HG02840 (cell line): ENCODE measurements at regions not wholly inside any gene's neighbourhood (a gene's known extent, or its start where the extent isn't known, plus 50 kb on each side); places are given as distances from the start of the nearest gene placed in this dataset.

ENCODE experiments used
- ATAC-seq: cut with Tn5 transposase; IDR thresholded peaks from one replicate; pipeline ENCODE4 v1.9.1; 2021; ENCODE audit warnings: mild to moderate bottlenecking, moderate library complexity, moderate number of reproducible peaks; ENCODE audit not compliant: unreplicated experiment, low FRiP score

DNA sequence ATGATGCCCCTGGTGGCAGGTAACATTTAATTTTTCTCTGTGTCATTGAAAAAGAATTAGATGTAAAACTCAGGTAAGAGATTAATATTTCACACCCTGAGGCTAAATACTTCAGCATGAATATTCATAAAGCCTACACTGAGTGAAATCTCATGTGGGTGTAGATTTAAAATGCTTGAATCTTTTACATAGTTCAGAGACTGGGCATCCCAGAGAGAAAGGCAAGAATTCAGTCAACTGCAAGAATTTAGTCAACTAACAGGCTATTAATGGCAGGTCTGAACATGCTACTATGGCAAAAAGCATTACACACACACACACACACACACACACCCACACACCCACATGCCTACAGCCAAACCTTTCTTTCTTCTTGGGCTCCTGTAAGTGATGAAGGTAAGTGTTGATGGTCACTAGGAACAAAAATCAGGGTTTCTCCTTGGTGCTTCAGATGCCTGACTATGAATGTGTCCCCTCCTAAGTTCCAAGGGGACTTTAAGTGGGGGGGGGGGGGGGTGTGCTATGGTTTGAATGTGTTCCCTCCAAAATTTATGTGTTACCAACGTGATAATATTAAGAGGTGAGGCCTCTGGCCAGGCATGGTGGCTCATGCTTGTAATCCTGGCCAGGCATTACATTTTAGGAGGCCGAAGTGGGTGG lies 63.7 kb upstream of the PSMD7 start:
- ATAC-seq, result no peak

GRCh38 chr16:74230126-74230525 lies 66.5 kb upstream of the PSMD7 start:
- ATAC-seq, result no peak

- ATAC-seq, result no peak
Observed at GRCh38 chr16:74226338-74226954, 70.2 kb upstream of the PSMD7 start.

- no peak for ATAC-seq
Observed at GRCh38 chr16:74224828-74225612, 71.6 kb upstream of the PSMD7 start.

GRCh38 chr16:74221828-74222227 lies 74.8 kb upstream of the PSMD7 start:
- ATAC-seq, result no peak

GRCh38 chr16:74219706-74220105 lies 76.9 kb upstream of the PSMD7 start:
- no peak for ATAC-seq

- ATAC-seq, result no peak
Observed at GRCh38 chr16:74218871-74219270, 77.7 kb upstream of the PSMD7 start.

- no peak for ATAC-seq
Observed at GRCh38 chr16:74216319-74216718, 80.3 kb upstream of the PSMD7 start.

- ATAC-seq, result no peak
Observed at GRCh38 chr16:74215249-74215648, 81.4 kb upstream of the PSMD7 start.

GRCh38 chr16:74213372-74213771 lies 83.2 kb upstream of the PSMD7 start:
- ATAC-seq, result no peak

GRCh38 chr16:74210245-74210644 lies 86.4 kb upstream of the PSMD7 start:
- no peak for ATAC-seq

DNA sequence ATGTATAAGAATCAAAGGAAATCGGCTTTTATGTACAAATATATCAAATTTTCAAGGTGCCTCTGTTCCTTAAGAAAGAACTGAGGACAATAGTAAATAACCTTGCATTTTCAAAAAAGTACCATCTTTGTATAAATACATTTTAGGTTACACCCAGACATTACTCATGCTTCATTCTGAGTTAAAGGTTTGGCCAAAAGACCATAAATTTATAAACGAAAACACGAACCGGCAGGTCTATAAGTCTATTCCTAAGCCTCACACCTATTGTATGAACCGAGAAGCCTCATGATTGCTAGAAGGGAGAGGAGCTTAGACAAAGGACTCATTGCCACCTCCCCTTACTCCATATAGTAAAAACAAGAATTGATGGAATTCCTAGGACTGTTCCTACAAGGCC lies 94.6 kb upstream of the PSMD7 start:
- ATAC-seq, result no peak

GRCh38 chr16:74201576-74201975 lies 95.0 kb upstream of the PSMD7 start:
- ATAC-seq, result no peak

DNA sequence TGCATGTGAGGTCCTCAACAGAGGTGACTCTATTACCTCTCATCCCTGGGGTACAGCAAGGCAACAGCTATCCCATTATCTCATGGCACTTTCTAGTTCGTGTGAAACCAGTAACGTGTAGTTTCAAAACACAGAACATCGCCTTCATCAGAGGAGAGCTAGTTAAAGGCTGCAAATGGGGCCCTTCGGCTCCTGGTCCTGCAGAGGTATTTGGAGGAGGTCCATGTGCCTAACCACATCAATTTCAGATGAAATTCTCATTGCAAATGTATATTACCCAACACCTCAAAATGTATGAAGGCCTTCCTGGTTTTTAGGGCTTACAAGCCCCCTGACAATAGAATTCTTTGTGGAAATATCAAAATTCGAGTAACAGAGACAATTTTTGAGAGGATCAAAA lies 95.7 kb upstream of the PSMD7 start:
- no peak for ATAC-seq

DNA sequence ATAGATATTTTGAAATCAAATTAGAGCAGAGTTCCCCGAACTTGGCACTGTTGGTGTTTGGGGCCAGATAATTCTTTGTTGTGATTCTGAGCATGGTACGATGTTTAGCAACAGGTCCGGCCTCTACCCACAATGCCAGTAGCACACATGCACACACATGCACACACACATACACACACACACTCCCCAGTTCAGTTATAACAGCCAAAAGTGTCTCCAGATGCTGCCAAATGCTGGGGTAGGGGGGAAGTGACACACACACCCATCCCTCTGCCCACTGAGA lies 96.8 kb upstream of the PSMD7 start:
- no peak for ATAC-seq

- ATAC-seq, result no peak
Observed at GRCh38 chr16:74199066-74199841, 97.4 kb upstream of the PSMD7 start.

DNA sequence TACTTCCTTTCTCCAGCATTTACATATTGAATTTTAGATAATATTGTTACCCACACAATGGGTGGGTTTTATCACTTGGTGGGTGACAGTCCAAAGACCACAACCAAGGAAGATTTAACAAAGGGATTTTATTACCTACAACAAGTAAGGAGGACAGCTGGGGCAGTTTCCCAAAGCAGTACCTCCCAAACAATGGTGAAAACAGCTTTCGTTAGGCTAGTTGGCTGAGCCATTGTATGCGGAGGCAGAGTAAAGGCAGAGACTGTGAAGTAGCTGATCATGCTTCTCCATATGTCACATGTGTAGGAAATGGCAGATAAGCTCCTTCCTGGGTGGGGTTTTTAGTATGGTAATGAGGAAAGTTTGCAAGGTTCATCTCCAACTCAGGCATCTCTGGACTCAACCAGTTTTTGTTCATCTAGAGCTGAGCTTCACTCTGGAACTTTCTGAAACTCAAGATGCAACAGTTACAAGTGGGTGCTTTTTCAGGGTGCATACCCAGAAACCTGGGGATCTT lies 104.3 kb upstream of the PSMD7 start:
- no peak for ATAC-seq

- ATAC-seq, result no peak
Observed at GRCh38 chr16:74190292-74190691, 106.3 kb upstream of the PSMD7 start.

GRCh38 chr16:74188856-74189255 lies 107.8 kb upstream of the PSMD7 start:
- no peak for ATAC-seq

DNA sequence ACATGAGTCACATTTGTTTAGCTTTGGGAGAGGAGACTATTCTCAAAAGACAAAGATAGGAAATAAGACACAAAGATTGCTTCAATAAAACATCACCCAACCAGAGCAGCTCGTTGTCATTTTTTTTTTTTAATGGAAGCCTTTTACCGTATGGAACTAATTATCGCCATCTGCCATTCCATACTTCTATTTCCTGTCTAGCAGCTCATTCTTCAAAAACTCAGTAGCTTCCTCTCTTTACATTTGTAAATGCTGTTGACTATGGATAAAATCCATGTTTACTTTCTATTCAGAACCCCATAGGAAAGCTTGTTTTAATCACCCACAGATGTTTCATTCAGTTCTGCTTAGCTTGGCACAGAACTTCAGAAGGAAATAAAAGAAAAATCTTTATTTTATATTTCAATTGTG lies 110.0 kb upstream of the PSMD7 start:
- ATAC-seq, result no peak

DNA sequence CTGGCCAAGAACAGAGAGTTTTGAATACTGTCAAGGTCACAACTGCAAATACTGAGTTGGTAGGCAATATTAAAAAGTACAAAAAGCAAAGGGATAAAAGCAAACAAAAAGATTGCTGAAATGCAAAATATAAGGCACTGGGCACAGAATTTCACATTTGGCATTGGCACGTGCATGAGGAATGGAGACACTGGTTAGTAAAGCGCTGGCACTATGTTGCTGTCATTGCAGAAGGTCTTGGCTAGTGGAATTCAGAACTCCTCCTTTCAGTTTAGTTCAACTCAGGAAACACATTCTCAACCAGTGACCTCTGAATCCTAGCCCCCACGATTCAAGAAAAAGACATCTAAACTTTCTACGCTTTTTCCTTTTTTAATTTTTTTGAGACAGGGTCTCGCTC lies 111.8 kb upstream of the PSMD7 start:
- no peak for ATAC-seq
